ENCODE measurements at regions not wholly inside any gene's neighbourhood (a gene's known extent, or its start where the extent isn't known, plus 50 kb on each side); places are given as distances from the start of the nearest gene placed in this dataset.

DNA sequence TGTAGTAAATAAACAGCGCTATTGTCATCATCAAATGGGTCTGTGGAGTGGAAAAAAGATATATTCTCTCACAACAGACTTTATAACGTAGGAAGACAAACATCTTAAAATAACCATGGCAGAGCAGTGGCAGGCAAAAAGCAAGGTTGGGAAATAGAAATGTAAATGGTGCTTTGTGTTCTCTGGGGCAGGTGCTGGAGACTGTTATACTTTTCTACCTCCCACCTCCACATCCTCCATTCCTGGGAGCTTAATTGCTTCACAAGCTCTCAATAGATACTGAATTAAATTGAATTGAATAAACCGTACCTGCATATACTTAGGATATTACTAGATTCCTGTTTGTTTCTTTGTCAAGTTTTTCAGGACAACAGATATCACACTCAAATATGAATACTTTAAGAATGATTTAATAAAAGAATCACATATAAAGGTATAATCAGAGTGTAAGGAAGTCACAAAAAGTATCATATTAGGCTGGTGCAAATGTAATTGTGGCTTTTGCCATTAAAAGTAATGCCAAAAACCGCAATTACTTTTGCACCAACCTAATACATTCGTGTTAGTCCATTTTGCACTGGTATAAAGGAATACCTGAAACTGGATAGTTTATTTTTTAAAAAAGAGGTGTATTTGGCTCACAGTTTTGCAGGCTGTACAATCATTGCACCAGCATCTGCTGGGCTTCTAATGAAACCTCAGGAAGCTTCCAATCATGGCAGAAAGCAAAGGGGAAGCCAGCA is 367.3 kb downstream of the GRIA2 start:
- H3K9me3 ChIP-seq, result no peaks in the 10 kb centered on the region
- ChIA-PET POLR2A (no interaction called here), CTCF (interaction anchor here (0.6 kb wide), 1 partner anchor 240 kb away, joined by 3 read pairs; no protein-coding TSS in a partner anchor)
- TF ChIP-seq RCOR1 (IDR thresholded peaks at IDR 0.05; ENCODE audit: low read length) (no peak), FOXJ3 (CRISPR knock-in tag; IDR thresholded peaks at IDR 0.05) (no peak), ELF1 (IDR thresholded peaks at IDR 0.05) (no peak)
- TF ChIP-seq, protein P1, sequence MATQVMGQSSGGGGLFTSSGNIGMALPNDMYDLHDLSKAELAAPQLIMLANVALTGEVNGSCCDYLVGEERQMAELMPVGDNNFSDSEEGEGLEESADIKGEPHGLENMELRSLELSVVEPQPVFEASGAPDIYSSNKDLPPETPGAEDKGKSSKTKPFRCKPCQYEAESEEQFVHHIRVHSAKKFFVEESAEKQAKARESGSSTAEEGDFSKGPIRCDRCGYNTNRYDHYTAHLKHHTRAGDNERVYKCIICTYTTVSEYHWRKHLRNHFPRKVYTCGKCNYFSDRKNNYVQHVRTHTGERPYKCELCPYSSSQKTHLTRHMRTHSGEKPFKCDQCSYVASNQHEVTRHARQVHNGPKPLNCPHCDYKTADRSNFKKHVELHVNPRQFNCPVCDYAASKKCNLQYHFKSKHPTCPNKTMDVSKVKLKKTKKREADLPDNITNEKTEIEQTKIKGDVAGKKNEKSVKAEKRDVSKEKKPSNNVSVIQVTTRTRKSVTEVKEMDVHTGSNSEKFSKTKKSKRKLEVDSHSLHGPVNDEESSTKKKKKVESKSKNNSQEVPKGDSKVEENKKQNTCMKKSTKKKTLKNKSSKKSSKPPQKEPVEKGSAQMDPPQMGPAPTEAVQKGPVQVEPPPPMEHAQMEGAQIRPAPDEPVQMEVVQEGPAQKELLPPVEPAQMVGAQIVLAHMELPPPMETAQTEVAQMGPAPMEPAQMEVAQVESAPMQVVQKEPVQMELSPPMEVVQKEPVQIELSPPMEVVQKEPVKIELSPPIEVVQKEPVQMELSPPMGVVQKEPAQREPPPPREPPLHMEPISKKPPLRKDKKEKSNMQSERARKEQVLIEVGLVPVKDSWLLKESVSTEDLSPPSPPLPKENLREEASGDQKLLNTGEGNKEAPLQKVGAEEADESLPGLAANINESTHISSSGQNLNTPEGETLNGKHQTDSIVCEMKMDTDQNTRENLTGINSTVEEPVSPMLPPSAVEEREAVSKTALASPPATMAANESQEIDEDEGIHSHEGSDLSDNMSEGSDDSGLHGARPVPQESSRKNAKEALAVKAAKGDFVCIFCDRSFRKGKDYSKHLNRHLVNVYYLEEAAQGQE (IDR thresholded peaks at IDR 0.05; ENCODE audit: low read depth, low read length), result no peak
- no peak for DNase-seq
- no peak overlapping the region for H3K4me2 ChIP-seq
- no peak overlapping the region for H3K27ac ChIP-seq (ENCODE audit: low read depth in 2 of 2, low read length in 1 of 2)
- H3K9me2 ChIP-seq, result no peaks in the 10 kb centered on the region
- H3K27me3 ChIP-seq (ENCODE audit: insufficient read depth), result no peaks in the 10 kb centered on the region
- no peak overlapping the region for H3K4me3 ChIP-seq (ENCODE audit: low read depth in 2 of 2, low read length in 1 of 2)
- H3K36me3 ChIP-seq (replicated peaks in 1 of 2; ENCODE audit: control insufficient read depth in 1 of 2, insufficient read depth in 2 of 2, low read length in 1 of 2), result no peaks in the 10 kb centered on the region
- no peaks in the 10 kb centered on the region for H3K79me2 ChIP-seq (ENCODE audit: insufficient read depth)
- H4K20me1 ChIP-seq (ENCODE audit: insufficient read depth), result no peaks in the 10 kb centered on the region
- 38% methylated on average over 5 of the region's 5 CpGs for WGBS (ENCODE audit: low lambda C conversion rate)
- H3F3A ChIP-seq (replicated peaks; ENCODE audit: insufficient read depth), result no peaks in the 10 kb centered on the region
- H3K9ac ChIP-seq, result no peak overlapping the region
- H2AFZ ChIP-seq (ENCODE audit: low read depth), result no peak overlapping the region
- no peaks in the 10 kb centered on the region for H3K4me1 ChIP-seq (ENCODE audit: control insufficient read depth in 1 of 2, insufficient read depth in 2 of 2, low read depth in 1 of 2, low read length in 1 of 2)

GRCh38 chr4:157582141-157582540 is 361.6 kb downstream of the GRIA2 start:
- Histone ChIP-seq H3F3A (replicated peaks; ENCODE audit: insufficient read depth) (no peaks in the 10 kb centered on the region), H3K27me3 (ENCODE audit: insufficient read depth) (no peaks in the 10 kb centered on the region), H3K79me2 (ENCODE audit: insufficient read depth) (no peaks in the 10 kb centered on the region), H2AFZ (ENCODE audit: low read depth) (no peak overlapping the region), H3K9me3 (no peaks in the 10 kb centered on the region), H3K4me2 (no peak overlapping the region), H3K36me3 (replicated peaks in 1 of 2; ENCODE audit: control insufficient read depth in 1 of 2, insufficient read depth in 2 of 2, low read length in 1 of 2) (no peaks in the 10 kb centered on the region), H3K9me2 (no peaks in the 10 kb centered on the region), H3K9ac (no peak overlapping the region), H3K27ac (ENCODE audit: low read depth in 2 of 2, low read length in 1 of 2) (no peak overlapping the region), H3K4me3 (ENCODE audit: low read depth in 2 of 2, low read length in 1 of 2) (no peak overlapping the region), H4K20me1 (ENCODE audit: insufficient read depth) (no peaks in the 10 kb centered on the region), H3K4me1 (ENCODE audit: control insufficient read depth in 1 of 2, insufficient read depth in 2 of 2, low read depth in 1 of 2, low read length in 1 of 2) (no peaks in the 10 kb centered on the region; a peak in 2 of 4 replicates)
- ChIA-PET CTCF (no interaction called here), POLR2A (no interaction called here)
- WGBS (ENCODE audit: low lambda C conversion rate), result 84% methylated on average over 2 of the region's 2 CpGs
- no peak for TF ChIP-seq RCOR1 (IDR thresholded peaks at IDR 0.05; ENCODE audit: low read length)
- DNase-seq, result no peak

GRCh38 chr4:157576671-157577217 is 356.2 kb downstream of the GRIA2 start:
- ChIA-PET POLR2A (no interaction called here), CTCF (no interaction called here)
- TF ChIP-seq, protein P2, sequence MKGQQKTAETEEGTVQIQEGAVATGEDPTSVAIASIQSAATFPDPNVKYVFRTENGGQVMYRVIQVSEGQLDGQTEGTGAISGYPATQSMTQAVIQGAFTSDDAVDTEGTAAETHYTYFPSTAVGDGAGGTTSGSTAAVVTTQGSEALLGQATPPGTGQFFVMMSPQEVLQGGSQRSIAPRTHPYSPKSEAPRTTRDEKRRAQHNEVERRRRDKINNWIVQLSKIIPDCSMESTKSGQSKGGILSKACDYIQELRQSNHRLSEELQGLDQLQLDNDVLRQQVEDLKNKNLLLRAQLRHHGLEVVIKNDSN (IDR thresholded peaks at IDR 0.05; ENCODE audit: borderline replicate concordance, low read depth), result no peak
- no peak for TF ChIP-seq PBX3 (IDR thresholded peaks at IDR 0.05)
- no peak for TF ChIP-seq ZBTB33 (IDR thresholded peaks at IDR 0.05; ENCODE audit: borderline replicate concordance, low read depth)
- TF ChIP-seq RXRA (IDR thresholded peaks at IDR 0.05; ENCODE audit: borderline replicate concordance, low read depth), result no peak
- TF ChIP-seq YY1 (IDR thresholded peaks at IDR 0.05; ENCODE audit: low read depth), result no peak
- no peak for TF ChIP-seq JUND (IDR thresholded peaks at IDR 0.05)
- TF ChIP-seq TCF12 (IDR thresholded peaks at IDR 0.05), result no peak
- no peak for TF ChIP-seq NRF1 (IDR thresholded peaks at IDR 0.05; ENCODE audit: low read depth, low read length)

More at GRCh38 chr4:157576671-157577217, 356.2 kb downstream of the GRIA2 start:
- H3K4me3 ChIP-seq (ENCODE audit: low read depth in 2 of 2, low read length in 1 of 2), result no peak overlapping the region
- 23% methylated on average over 4 of the region's 4 CpGs for WGBS (ENCODE audit: low lambda C conversion rate)
- H3K27ac ChIP-seq (ENCODE audit: low read depth in 2 of 2, low read length in 1 of 2), result peak overlapping the region in 1 of 2 experiments; percentile 51; a peak in 2 of 4 replicates
- H3K9me3 ChIP-seq, result no peaks in the 10 kb centered on the region
- DNase-seq, result peak; percentile 42
- no peaks in the 10 kb centered on the region for H3K27me3 ChIP-seq (ENCODE audit: insufficient read depth)
- H3F3A ChIP-seq (replicated peaks; ENCODE audit: insufficient read depth), result no peaks in the 10 kb centered on the region
- H3K79me2 ChIP-seq (ENCODE audit: insufficient read depth), result no peaks in the 10 kb centered on the region
- peaks cover 0 to 5% of the 10 kb centered on the region in 2 experiments; a peak in 2 of 4 replicates for H3K4me1 ChIP-seq (ENCODE audit: control insufficient read depth in 1 of 2, insufficient read depth in 2 of 2, low read depth in 1 of 2, low read length in 1 of 2)
- H2AFZ ChIP-seq (ENCODE audit: low read depth), result no peak overlapping the region
- no peak overlapping the region for H3K9ac ChIP-seq
- no peaks in the 10 kb centered on the region for H3K36me3 ChIP-seq (replicated peaks in 1 of 2; ENCODE audit: control insufficient read depth in 1 of 2, insufficient read depth in 2 of 2, low read length in 1 of 2)
- no peaks in the 10 kb centered on the region for H3K9me2 ChIP-seq
- no peaks in the 10 kb centered on the region for H4K20me1 ChIP-seq (ENCODE audit: insufficient read depth)
- no peak overlapping the region for H3K4me2 ChIP-seq
